AG04449 (cell line): ENCODE measurements at regions not wholly inside any gene's neighbourhood (a gene's known extent, or its start where the extent isn't known, plus 50 kb on each side); places are given as distances from the start of the nearest gene placed in this dataset.

ENCODE experiments used
- CTCF ChIA-PET: fragments of 350-600 bp; formaldehyde crosslinking; extraction: SDS; loops from one replicate; lab custom pipeline; 2021; ENCODE audit warnings: antibody characterized with exemption; lab: Yijun Ruan, JAX
- POLR2A ChIA-PET: fragments of 400-600, 350-600 bp; formaldehyde crosslinking; extraction: SDS; loops from one replicate; lab custom pipeline; 2020; ENCODE audit warnings: antibody characterized with exemption, inconsistent platforms; lab: Yijun Ruan, JAX
- DNase-seq: peaks from one replicate; pipeline ENCODE4 v3.0.0-alpha.2; 2010; ENCODE audit warnings: low read depth, low spot score
- H3K4me3 ChIP-seq: 2 replicates; pipeline ENCODE4 v1.5.1; 2011; ENCODE audit warnings: low read depth, mild to moderate bottlenecking, control low read depth, low read length
- CTCF ChIP-seq: IDR thresholded peaks from one replicate; pipeline ENCODE4 v1.5.1; 2011; ENCODE audit warnings: mild to moderate bottlenecking, moderate library complexity, low read length, control low read depth, inconsistent platforms; ENCODE audit not compliant: insufficient read depth; ENCODE audit errors: missing control alignments

- H3K4me3 ChIP-seq, result no peak overlapping the region
- ChIA-PET CTCF (no interaction called here), POLR2A (no interaction called here)
- no peak for DNase-seq
- no peak for TF ChIP-seq CTCF
Observed at GRCh38 chr6:141254336-141254735, 878.4 kb upstream of the GJE1 start.

- ChIA-PET CTCF (no interaction called here), POLR2A (no interaction called here)
- H3K4me3 ChIP-seq, result no peak overlapping the region
- no peak for TF ChIP-seq CTCF
- DNase-seq, result no peak
Observed at GRCh38 chr6:141252828-141253608, 879.7 kb upstream of the GJE1 start.

DNA sequence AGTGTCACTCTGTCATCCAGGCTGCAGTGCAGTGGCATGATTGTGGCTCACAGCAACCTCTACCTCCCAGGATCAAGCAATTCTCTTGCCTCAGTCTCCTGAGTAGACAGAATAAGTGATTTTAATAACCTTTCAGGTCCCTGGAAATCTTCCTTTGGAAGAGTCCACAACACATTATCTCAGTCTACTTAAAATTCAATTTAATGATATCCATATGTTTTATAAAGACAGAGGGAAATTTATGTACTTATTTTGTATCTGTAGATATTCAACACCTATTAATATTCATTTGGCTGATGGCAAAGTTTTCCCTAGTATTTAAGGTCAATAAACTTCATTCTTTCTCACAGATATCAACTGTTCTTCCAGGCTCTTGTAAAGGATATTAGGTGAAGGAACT, 881.4 kb upstream of the GJE1 start:
- no peak for DNase-seq
- CTCF ChIA-PET, result interaction anchor here (0.7 kb wide), 1 partner anchor 111 kb away, joined by 4 read pairs; no protein-coding TSS in a partner anchor
- POLR2A ChIA-PET, result no interaction called here
- TF ChIP-seq CTCF, result no peak
- no peak overlapping the region for H3K4me3 ChIP-seq

DNA sequence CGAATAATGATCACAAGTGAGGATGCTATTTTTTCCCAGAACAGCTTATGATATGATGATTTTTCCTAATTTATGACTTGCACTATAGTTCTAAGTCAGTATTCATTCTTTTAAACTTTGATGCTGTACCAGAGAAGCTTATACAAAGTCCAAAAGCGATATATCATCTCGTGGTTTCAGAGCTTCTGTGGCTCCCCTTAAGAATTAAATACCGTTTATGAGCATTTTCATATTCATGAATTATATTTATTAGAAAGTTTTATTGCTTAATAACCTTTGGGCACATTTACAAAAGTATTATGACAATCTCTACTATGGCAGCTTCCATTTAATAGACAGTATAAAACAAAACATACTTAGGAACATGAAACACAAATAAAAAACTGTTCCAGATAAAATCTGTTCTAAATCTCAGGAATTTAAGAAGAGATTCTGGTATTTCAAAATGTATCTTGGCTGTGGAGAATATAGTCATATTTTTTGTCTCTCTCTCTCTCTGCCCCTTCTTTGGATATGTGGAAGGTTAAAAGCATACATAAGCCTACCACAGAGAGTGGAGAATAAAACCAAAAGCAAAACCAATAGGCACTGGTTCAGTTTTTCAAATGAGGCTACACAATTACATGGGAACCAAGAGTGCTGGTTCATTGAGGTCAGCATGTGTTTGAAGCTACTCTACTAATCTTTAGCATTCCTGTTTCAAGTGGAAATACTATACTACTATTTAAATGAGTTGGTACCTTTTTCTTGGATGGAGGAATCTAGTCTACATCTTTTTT, 884.5 kb upstream of the GJE1 start:
- no peak for DNase-seq
- no peak for TF ChIP-seq CTCF
- H3K4me3 ChIP-seq, result no peak overlapping the region
- ChIA-PET CTCF (interaction anchor here (0.7 kb wide), 1 partner anchor 473 kb away, joined by 3 read pairs; no protein-coding TSS in a partner anchor), POLR2A (no interaction called here)

GRCh38 chr6:141244366-141244765, 888.4 kb upstream of the GJE1 start:
- DNase-seq, result no peak
- ChIA-PET POLR2A (no interaction called here), CTCF (no interaction called here)
- no peak overlapping the region for H3K4me3 ChIP-seq
- no peak for TF ChIP-seq CTCF

DNA sequence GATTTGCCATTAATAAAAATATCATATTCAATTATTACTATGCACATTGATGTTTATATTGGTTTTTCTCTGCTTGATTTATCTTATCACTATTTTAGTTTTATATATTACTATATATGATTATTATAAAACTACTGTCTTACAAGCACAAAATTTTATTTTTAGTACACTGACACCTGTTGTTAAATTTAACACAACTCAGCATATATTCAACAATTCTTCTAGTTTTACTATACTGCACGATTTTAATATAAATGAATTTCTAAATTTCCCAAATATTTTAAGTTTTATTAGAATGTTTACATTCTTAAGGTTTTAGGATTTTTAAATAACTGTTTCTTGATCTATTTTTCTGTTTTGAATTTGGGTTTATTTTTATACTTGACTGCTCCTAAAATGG, 889.8 kb upstream of the GJE1 start:
- no peak for TF ChIP-seq CTCF
- POLR2A ChIA-PET, result no interaction called here
- DNase-seq, result no peak
- no peak overlapping the region for H3K4me3 ChIP-seq
- CTCF ChIA-PET, result no interaction called here
